ENCODE measurements at regions not wholly inside any gene's neighbourhood (a gene's known extent, or its start where the extent isn't known, plus 50 kb on each side); places are given as distances from the start of the nearest gene placed in this dataset.

- TF ChIP-seq CTCF (IDR thresholded peaks at IDR 0.05) (no peak), SIN3A (IDR thresholded peaks at IDR 0.05; ENCODE audit: borderline replicate concordance, insufficient read depth, low read depth, low read length) (no peak), POLR2AphosphoS5 (IDR thresholded peaks at IDR 0.05; ENCODE audit: low read depth, low read length) (no peak), TCF7L2 (IDR thresholded peaks at IDR 0.05; ENCODE audit: low read depth, low read length) (no peak)
- TF ChIP-seq, protein P1, sequence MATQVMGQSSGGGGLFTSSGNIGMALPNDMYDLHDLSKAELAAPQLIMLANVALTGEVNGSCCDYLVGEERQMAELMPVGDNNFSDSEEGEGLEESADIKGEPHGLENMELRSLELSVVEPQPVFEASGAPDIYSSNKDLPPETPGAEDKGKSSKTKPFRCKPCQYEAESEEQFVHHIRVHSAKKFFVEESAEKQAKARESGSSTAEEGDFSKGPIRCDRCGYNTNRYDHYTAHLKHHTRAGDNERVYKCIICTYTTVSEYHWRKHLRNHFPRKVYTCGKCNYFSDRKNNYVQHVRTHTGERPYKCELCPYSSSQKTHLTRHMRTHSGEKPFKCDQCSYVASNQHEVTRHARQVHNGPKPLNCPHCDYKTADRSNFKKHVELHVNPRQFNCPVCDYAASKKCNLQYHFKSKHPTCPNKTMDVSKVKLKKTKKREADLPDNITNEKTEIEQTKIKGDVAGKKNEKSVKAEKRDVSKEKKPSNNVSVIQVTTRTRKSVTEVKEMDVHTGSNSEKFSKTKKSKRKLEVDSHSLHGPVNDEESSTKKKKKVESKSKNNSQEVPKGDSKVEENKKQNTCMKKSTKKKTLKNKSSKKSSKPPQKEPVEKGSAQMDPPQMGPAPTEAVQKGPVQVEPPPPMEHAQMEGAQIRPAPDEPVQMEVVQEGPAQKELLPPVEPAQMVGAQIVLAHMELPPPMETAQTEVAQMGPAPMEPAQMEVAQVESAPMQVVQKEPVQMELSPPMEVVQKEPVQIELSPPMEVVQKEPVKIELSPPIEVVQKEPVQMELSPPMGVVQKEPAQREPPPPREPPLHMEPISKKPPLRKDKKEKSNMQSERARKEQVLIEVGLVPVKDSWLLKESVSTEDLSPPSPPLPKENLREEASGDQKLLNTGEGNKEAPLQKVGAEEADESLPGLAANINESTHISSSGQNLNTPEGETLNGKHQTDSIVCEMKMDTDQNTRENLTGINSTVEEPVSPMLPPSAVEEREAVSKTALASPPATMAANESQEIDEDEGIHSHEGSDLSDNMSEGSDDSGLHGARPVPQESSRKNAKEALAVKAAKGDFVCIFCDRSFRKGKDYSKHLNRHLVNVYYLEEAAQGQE (IDR thresholded peaks at IDR 0.05; ENCODE audit: insufficient read depth in 1 of 2, low read depth in 2 of 2, low read length in 1 of 2): no peak
Measured at GRCh38 chr16:55982597-55982996, 107.4 kb upstream of the CES5A start.
